GM21619 (cell line): ENCODE measurements at regions not wholly inside any gene's neighbourhood (a gene's known extent, or its start where the extent isn't known, plus 50 kb on each side); places are given as distances from the start of the nearest gene placed in this dataset.
A peak's percentile ranks its signal among the peaks of the same experiment; 100 is the strongest.

Experiments
- ATAC-seq: cut with Tn5 transposase; IDR thresholded peaks from one replicate; pipeline ENCODE4 v1.9.1; 2021; ENCODE audit not compliant: unreplicated experiment

- ATAC-seq: no peak
These were observed 82.7 kb downstream of the THAP12 start for GRCh38 chr11:76298255-76298654.

GRCh38 chr11:76296731-76297542, 84.0 kb downstream of the THAP12 start:
- no peak for ATAC-seq

- ATAC-seq: peak; percentile 52
These were observed 86.9 kb upstream of the WNT11 start for GRCh38 chr11:76293189-76293631.

- no peak for ATAC-seq
These were observed 86.4 kb upstream of the WNT11 start for GRCh38 chr11:76292583-76293188.

GRCh38 chr11:76291576-76292526, 85.5 kb upstream of the WNT11 start:
- peak; percentile 39 for ATAC-seq

- no peak for ATAC-seq
These were observed 82.1 kb upstream of the WNT11 start for GRCh38 chr11:76288166-76288980.

- ATAC-seq: no peak
These were observed 80.9 kb upstream of the WNT11 start for GRCh38 chr11:76287227-76287626.

- no peak for ATAC-seq
These were observed 79.2 kb upstream of the WNT11 start for GRCh38 chr11:76285397-76286104.

- no peak for ATAC-seq
These were observed 77.9 kb upstream of the WNT11 start for GRCh38 chr11:76284161-76284560.

- no peak for ATAC-seq
These were observed 76.7 kb upstream of the WNT11 start for GRCh38 chr11:76282811-76283595.

GRCh38 chr11:76282172-76282571, 75.9 kb upstream of the WNT11 start:
- ATAC-seq: no peak

- ATAC-seq: no peak
These were observed 75.2 kb upstream of the WNT11 start for GRCh38 chr11:76281558-76281906.

- no peak for ATAC-seq
These were observed 74.7 kb upstream of the WNT11 start for GRCh38 chr11:76280882-76281557.

- ATAC-seq: no peak
These were observed 74.0 kb upstream of the WNT11 start for GRCh38 chr11:76280151-76280881.

- ATAC-seq: no peak
These were observed 73.3 kb upstream of the WNT11 start for GRCh38 chr11:76279646-76280045.

GRCh38 chr11:76279038-76279437, 72.7 kb upstream of the WNT11 start:
- no peak for ATAC-seq

GRCh38 chr11:76278526-76278925, 72.2 kb upstream of the WNT11 start:
- ATAC-seq: no peak
